T-helper 1 cell treated with Interleukin-12 subunit alpha and Interleukin-12 subunit beta and Interleukin-4 antibody, amounts not matched to agents 30 ng/mL and 1 ng/mL, for 36 hours (primary cell): ENCODE measurements at regions not wholly inside any gene's neighbourhood (a gene's known extent, or its start where the extent isn't known, plus 50 kb on each side); places are given as distances from the start of the nearest gene placed in this dataset.

ENCODE experiments used
- intact Hi-C: fragments of 100-400 bp; cut with micrococcal nuclease; formaldehyde crosslinking; loops from one replicate; pipeline ENCODE4 v1.15.1; 2024

DNA sequence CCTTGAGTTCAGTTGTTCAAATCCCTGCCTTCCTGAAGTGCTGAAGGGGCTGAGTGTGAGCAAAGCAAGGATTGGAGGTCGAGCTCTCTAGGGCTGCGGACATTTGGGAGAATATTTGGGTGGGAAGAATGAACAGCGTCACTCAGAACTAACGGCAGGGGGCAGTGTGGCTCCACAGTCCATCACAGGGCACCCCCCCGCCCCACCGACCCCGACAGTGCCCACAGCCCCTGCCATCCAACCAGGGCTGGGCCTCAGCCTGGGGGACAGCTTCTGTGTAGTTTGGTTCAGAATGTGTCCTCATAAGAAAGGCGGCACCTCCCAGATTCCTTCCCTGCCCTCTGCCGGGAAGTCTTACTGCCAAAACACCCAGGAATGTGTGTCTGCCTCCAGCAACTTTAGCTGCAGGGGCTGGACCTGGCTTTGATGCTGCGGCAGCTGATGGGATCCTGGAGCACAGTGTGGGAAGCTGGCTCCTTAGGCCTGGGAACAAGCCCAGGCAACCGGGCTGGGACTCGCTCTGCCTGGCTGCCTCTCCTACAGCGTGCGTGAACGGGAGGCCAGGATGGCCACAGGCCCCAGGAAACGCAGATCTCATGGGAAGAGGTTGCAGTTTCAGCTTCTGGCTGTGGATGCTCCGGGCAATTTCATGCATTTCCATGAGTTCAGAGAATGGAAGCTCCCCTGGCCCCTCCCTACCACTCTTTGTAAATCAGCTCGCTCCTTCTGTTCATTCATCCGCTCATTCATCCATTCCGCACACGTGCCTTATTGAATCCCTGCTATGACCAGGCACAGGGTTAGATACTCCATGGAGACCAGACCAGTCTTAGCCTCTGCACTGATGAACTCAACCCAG is 104.9 kb upstream of the TMPRSS2 start:
- intact Hi-C loops, result loop anchor here (1.0 to 10.0 kb wide), 2 partner anchors 328 to 504 kb away; no protein-coding TSS in a partner anchor

DNA sequence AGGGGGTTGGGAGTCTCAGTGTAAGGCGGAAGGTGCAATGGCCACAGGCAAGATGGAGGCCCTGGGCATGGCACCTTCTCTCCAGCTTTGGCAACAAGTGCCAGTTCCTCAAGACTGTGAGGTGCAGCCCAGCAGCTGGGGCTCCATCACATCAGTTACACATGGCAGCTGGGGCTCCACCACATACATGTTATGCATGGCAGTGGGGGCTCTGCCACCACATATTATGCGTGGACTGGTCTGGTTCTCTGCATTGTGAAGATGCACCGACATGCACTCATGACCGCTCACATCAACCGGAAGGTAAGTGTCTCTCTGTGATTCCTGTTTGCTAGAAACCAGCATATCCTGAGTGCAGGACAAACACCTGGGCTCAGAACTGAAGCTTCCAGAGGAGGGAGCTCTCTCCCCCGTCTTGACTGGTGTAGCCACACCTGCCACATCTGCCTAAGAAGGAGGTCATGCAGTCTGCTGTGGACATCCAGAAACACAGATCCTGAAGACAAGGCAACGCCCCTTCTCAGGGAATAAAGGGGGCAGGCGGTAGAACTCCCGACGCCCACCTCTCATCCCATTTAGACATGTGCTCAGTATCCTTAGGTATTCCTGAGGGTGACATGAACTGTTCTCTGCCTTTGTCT is 104.1 kb upstream of the TMPRSS2 start:
- intact Hi-C loops, result loop anchor here (1.0 to 10.0 kb wide), 2 partner anchors 327 to 505 kb away; no protein-coding TSS in a partner anchor

DNA sequence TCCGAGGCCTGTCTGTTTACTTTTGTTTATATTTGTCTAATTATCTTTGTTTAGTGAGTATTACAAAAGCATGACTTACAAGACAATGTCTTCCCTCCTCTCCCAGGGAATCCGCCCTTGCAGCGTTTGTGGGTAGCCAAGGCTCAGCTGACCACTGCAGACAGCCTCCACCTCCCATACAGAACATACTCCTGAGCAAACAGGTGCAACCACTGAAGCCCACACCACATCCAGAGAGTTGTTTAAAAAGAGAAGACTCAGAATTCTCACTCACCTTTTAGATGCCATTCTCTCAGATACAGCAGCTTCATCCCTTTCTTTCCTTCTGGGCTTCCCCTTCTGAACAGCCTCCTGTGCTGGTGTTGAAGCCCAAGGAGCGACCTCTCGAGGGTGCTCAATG is 103.5 kb upstream of the TMPRSS2 start:
- intact Hi-C loops, result loop anchor here (10.0 kb wide), 1 partner anchor 327 kb away; no protein-coding TSS in a partner anchor

DNA sequence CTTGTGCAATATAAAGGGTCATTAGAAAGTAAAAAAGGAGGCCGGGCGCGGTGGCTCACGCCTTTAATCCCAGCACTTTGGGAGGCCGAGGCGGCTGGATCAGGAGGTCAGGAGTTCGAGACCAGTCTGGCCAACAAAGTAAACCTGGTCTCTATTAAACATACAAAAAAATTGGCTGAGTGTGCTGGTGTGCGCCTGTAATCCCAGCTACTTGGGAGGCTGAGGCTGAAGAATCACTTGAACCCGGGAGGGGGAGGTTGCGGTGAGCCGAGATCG is 102.8 kb upstream of the TMPRSS2 start:
- intact Hi-C loops, result loop anchor here (10.0 kb wide), 1 partner anchor 326 kb away; no protein-coding TSS in a partner anchor

DNA sequence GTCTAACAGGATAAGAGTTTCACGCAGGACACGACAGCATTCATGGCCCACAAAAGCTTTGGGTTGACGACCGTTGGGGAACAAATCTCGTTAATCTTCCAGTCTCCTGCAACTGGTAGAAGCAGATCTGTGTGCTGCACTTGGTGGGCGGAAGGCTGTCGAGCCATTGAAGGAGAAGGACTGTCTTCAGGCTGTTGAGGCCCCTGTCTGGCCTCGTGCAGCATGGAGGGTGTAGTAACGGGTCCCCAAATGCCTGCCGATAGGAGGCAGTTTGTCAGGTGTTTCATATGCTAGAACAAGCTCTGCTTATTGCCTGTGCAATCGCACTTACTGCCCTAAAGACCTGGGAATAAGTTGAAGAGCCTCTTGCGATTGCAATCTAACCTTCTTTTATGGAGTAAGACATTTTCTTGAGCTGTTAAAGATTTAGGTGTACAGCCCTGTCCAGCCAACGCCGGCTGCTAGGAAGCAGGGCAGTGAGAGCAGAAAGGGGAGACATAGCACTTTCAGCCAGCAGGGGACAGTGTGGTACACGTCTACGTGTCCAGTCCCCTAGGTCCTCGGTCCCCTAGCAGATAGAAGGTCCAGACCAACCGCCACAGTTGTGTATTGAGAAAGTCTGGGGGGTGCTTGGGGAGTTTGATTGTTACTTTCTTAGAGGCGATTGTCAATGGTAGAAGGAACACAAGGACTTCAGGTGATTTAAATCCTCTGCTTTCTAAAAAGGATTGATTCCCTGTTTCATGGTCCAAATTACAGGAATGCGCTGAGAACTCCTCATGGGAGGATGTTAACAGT is 102.3 kb upstream of the TMPRSS2 start:
- intact Hi-C loops, result loop anchor here (10.0 kb wide), 1 partner anchor 325 kb away; no protein-coding TSS in a partner anchor

DNA sequence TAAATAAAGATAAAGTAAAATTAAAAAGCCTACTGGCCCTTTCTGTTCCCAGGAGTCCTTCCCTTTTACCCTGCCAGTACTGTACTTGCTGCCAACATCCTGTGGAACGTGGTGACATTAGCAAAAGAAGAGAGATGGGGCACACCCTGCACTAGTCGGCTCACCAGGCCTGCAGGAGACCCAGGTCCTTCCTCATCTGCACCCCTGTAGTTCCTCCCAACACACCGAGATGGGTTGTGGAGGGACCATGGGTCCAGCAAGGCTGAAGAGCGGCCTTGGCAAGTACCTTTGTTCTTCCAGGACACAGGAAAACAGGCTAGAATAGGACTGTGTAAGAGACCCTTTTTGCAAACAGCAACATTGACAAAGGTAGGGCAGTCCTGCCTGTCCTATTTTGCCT is 98.7 kb upstream of the TMPRSS2 start:
- intact Hi-C loops, result no loop called here

DNA sequence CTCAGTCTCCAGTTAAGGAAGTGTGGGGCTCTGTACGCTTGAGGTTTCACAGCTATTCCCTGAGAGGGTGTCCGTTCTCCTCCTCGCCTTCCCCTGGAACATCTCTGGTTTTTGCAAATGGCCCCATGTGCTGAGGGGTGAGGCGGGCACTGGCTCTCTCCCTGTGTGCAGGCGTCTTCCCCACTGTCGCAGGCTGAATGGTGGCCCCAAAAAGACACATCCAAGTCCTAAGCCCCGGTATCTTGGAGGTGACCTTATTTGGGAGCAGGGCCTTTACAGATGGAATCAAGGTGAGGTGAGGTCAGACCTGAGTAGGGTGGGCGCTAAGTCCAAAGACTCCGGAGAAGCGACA is 98.0 kb upstream of the TMPRSS2 start:
- intact Hi-C loops, result no loop called here

DNA sequence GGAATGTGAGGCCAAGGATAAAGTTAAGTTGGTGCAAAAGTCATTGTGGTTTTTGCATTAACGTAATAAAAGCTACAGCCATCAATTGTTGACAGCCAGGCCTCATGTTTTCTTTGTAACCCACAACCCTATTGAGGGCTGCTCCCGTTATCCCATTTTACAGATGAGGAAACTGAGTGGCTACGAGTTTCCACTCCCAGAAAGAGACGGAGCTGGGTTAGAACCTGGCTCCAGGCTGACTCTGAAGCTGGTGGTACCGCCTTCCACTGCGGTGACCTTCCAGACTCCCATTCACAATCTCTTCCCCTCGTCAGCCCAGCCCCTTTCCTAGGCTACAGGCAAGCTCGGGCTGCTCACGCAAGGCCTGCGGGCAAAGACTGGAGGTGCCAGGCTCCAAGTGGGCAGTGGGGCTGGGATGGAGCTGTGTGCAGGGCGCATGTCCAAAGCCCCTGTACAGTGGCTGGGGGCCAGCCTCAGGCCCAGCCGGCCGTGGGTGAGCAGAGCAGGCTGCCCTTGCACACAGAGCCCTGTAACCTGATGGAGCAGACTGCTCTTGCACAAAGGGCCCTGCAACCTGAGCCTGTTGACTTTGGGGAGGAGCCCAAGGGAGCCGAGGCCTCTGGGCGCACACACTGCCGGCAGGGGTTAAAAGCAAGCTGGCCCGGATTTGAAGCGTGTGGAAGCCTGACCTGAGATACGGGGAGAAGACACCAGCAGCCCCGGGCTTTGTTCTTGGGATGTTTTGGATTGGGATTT is 97.4 kb upstream of the TMPRSS2 start:
- intact Hi-C loops, result no loop called here

DNA sequence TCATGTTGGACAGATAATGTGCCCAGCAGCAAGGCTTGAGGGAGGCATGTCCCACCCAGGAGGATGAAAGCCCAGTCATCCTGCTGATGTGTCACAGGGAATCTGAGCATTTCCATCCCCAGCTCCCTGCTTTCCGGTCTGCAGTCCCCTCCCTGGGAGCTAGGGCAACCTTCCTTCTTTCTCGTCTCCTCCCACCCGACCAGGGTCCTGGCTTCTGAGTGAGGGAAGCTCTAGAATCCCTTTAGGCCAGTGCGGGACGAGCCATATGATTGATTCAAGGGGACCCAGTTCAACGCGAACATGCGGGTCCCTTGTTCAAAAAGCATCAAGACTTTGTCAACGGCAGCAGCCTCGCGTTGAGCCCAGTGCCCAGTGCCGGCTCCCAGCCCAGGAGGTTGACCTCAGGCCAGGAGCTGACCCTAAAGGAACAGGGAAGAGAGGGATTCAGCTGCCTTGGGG is 96.7 kb upstream of the TMPRSS2 start:
- intact Hi-C loops, result no loop called here

DNA sequence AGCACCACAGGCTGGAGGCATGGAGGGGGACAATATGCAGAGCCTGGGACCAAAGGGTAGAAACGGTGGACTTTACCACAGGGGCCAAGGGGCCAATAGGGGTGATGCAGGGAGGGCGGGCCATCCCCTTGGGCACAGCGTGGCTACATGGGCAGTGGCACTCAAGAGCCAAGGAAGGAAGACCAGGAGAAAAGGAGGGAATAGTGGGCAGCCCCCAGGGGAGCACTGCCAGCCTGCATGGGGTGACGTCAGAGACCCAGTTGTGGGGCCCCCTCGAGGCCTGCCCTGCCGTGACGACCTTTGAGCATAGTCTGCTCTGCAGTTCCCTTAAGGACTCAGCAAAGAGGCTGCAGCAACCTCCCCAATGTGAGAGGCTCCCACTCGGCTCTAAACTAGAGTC is 95.5 kb upstream of the TMPRSS2 start:
- intact Hi-C loops, result no loop called here

DNA sequence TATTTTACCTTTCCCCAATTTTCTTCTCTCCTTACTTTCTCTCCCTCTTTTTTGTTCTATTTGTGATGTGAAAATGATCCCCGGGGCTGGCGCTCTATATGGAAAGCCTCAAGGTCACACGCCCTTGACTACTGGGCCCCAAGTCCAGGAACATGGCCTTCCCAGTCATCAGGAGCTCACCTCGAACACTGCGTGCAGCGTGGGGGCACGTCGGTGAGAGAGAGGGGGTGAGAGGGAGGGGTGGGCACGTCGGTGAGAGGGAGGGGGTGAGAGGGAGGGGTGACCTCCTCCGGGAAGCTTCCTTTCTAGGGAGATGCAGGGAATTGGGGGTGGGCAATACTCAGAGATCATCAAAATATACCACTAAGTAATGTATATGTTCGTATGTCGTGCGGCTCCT is 94.6 kb upstream of the TMPRSS2 start:
- intact Hi-C loops, result no loop called here

DNA sequence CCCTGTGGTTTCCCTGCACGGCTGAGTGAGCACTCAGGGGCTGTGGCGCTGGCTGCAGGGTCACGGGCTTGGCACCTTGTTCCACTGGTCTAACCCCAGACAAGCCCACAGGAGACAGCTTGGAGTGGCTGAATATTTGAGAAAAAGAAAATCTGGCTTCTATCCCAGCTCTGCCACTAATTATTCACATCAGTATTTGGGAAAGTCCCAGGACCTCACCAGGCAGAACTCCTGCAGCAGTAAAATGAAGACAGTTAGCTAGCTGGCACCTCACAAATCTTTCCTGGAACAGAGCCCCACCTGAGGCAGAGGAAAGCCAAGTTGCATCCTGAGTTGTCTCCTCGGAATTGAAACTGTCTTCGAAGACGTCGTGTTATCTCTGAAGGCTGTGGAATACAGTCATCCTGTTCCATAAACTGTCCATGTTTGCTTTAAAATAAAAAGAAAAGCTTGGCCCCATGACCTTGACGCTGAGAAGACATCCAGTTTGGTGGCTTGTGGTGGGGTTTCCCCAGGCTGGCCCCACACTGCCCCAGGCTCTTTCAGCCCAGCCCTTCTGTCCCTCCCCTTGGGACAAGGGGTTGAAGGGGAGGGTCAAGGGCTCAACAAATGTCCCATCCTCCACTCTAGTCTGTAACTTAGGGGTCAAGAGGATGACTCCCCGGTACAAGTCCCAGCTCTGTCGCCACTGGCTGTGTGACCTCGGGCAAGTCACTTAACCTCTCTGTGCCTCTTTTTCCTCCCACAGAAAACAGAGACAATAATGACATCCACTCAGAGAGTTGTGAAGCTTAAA is 93.8 kb upstream of the TMPRSS2 start:
- intact Hi-C loops, result no loop called here

DNA sequence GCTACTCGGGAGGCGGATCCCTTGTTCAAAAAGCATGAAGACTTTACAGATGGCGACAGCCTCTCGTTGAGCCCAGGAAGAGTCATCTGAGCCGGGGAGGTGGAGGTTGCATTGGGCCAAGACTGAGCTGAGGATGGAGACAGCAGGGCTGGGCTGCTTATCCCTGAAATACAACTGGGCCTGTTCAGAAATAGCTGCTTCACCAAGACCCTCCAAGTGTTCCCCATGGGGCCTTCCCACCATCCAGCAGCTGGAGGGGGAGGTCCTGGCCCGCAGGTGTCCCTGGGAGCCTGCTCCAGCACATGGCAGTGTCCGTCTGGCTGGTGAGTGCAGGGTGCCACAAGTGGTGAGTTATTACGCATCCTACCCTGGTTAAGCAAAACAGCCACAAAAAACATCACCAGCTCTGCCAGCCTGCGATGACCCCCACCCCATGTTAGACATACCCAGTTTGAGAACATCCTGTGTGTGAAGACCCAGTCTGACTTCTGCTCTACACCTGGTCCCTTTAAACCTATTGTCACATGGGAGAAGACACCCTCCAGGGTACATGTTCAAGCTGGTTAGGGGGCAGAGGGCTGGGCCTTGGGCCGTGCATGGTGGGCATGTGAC is 93.1 kb upstream of the TMPRSS2 start:
- intact Hi-C loops, result no loop called here

DNA sequence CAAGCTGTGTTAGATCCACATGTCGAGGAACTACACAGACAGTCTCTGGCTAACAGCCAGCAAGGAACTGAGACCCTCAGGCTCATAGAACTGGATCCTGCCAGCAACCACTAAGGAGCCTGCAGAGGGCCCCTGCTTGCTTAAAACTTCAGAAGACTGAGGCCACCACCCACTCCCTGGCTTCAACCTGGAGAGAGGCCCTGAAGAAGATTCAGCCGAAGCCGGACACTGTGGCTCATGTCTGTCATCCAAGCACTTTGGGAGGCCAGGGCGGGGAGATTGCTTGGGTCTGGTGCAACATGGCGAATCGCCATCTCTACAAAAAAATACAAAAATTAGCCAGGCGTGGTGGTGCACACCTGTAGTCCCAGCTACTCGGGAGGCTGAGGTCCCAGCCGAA is 92.6 kb upstream of the TMPRSS2 start:
- intact Hi-C loops, result no loop called here

DNA sequence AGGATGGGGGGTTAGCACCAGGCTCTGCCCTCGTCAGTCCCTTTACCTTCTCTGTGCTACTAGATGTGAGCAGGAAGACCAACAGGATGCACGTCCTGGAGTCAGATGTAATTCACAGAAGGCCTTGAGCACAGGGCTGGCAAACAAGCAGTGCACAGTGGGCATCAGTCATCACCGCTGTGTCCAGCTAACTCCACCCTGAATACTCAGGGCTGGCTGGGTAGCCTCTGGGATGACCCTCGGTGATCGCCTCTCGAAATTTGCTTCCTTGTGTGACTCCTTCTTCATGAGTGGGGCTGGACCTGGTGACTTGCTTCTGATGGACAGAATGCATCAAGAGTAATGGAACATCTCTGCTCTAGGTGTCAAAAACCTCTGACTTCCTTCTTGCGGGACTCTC is 92.2 kb upstream of the TMPRSS2 start:
- intact Hi-C loops, result no loop called here

DNA sequence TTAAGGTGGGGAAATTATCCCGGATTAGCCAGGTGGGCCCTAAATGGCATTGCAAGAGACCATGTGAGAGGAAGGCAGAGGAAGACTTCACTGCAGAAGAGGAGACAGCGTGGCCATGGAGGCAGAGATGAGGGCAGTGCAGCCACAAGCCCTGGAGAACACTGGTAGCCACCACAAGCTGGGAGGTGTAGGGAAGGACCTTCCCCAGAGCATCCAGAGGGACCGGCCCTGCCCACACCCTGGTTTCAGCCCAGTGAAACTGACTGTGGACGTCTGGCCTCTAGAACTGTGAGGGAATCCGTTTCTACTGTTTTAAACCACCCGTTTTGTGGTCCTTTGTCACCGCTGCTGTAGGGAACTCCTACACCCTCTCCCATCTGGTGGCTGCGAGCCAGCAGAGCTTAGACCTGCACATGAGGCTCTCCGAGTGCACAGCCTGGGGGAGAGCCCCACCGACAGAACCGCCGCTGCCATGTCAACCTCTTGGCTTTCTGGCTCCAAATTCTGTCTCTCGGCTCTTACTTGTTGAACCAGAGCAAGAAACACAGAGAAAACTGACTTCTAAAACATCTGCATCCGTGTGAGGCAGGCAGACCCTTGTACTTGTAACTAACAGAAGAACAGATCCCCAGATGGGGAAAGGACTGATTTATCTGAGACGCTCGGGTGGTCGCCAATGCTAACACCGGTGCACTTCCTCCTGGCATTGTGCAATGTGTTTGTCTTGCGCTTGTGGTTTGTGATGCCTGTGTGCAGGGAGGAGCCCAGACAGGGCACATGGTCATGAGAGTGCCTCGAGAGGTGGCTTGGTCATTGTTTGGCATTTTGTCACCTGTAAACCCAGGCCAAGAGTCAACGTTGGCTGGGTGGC is 90.8 kb upstream of the TMPRSS2 start:
- intact Hi-C loops, result no loop called here

DNA sequence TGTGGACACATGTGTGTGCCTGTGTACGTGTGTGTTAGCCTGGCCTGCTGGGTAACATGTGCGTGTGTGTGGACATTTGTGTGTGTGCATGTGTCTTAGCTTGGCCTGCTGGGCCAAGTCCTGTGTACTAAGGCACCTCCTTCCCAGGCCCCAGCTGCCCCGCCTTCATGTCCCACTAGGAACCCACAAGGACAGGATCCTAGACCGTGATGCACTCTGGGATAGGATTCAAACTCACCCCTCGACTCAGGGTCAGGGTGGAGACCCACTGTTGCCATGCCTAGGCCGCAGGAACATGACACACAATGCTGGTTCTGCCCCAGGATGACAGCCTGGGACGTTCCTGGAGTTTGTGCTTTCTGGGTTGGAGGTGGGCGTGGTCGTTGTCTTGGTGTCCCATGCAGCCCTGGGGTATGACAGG is 89.9 kb upstream of the TMPRSS2 start:
- intact Hi-C loops, result no loop called here

DNA sequence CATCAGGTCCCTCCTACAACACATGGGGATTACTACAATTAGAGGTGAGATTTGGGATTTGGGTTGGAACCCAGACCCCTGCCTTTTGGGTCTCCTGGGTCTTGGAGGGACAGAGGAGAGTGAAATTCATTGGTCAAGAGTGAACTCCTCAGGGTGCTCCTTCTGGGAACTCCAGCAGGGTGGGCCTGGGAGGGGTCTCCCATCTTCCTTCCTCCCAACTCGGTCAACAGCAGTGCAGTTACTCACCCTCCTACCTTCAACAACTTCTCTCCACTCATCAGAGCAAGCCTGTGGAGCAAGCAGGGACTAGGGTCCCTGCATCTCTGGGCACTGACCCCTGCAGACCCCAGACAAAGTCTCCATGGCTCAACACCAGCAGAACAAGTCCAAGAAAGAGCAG is 89.3 kb upstream of the TMPRSS2 start:
- intact Hi-C loops, result no loop called here
